ENCODE measurements at regions not wholly inside any gene's neighbourhood (a gene's known extent, or its start where the extent isn't known, plus 50 kb on each side); places are given as distances from the start of the nearest gene placed in this dataset.
A peak's percentile ranks its signal among the peaks of the same experiment; 100 is the strongest.

DNA sequence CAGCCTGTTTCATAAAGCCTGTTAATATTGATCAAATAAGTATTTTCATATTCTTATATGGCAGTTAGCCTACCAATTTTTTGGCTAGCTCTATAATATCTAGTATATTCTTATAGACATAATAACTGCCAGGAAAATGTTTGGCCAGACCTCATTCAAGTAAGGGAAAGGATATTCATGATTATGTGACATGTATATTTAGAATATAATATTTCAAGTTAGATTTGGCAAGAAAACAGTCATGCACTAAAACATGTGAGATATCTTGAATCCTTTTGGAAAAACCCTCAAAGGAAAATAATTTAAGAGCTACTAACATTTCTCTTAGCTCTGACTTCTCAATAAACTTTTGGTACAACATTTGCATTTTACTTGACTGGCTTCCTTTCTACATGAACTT is 694.1 kb downstream of the PLCL1 start:
- no peak for DNase-seq (ENCODE audit: low read depth)

DNA sequence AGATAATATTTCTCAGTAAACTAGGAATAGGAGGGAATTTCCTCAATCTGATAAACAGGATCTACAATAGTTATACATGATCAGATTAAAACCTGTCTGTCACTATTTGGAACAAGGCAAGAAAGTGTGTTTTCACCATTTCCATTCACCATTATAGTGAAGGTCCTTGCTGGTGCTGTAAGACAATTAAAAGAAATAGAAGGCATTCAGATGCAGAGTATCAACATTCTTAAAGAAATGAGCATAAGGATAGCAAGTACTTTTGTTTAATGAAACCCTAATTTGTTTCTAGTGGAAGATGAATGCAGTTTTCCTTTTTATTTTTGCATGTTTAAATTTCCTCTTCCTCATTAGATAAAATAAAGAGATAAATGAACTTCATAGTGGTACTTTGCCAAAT is 693.7 kb downstream of the PLCL1 start:
- no peak for DNase-seq (ENCODE audit: low read depth)

DNA sequence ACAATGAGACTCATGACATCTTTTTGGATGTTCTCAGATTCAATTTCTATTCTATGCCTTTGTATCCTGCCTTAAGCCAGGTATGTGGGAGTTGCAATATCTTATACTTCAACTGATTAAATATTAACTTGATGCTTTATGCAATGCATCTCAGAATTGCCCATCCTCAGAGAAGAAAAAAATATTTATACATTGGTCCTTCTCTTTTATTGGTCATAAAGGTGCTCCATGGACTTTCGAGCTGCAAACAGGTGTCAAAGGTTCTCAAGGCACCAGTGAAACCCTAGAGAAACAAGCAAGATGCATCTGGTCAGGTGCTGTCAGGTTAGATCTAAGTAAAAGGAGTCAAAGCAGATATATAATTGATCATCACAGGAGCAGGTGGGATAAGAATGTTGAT is 690.5 kb downstream of the PLCL1 start:
- DNase-seq (ENCODE audit: low read depth), result no peak

DNA sequence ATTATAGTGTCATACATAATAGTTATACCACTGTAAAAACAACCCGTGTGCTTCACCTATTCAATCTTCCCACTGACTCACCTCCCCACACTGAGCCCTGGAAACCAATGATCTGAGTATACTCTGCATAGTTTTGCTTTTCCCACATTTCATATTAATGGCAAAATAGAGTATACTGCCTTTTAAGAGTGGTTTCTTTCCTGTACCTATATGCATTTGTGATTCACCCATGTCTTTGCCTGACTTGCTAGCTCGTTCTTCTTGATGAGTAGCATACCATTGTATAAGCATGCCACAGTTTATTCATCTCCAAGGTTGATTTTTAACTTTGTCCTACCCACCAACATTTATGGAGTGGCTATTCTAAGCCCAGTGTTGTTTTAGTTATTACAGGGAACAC is 686.4 kb downstream of the PLCL1 start:
- DNase-seq (ENCODE audit: low read depth), result no peak

- DNase-seq (ENCODE audit: low read depth), result no peak
Observed at GRCh38 chr2:198488964-198489363, 684.6 kb downstream of the PLCL1 start.

- no peak for DNase-seq (ENCODE audit: low read depth)
Observed at GRCh38 chr2:198483051-198483450, 678.7 kb downstream of the PLCL1 start.

- DNase-seq (ENCODE audit: low read depth), result no peak
Observed at GRCh38 chr2:198479065-198479464, 674.7 kb downstream of the PLCL1 start.

DNA sequence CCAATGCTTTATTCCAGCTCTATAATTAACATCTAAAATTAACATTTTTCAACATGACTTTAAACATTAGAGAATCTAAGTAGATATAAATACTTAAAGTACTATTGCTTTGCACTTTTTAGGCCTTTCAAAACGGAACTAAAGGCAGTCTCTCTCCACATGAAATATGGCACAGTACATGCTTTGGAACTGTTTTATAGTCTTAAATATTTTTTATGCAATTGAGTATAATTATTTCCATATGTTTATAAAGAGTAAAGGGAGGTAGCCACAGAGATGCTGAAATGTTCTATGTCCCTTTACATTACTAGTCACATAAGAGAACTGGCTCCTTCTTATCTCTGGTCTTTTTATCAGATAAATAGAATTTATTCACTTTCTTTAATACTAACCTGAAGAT is 674.0 kb downstream of the PLCL1 start:
- DNase-seq (ENCODE audit: low read depth), result peak; percentile 4

- no peak for DNase-seq (ENCODE audit: low read depth)
Observed at GRCh38 chr2:198476007-198476406, 671.6 kb downstream of the PLCL1 start.

- no peak for DNase-seq (ENCODE audit: low read depth)
Observed at GRCh38 chr2:198471291-198471690, 666.9 kb downstream of the PLCL1 start.

- DNase-seq (ENCODE audit: low read depth), result no peak
Observed at GRCh38 chr2:198468136-198468535, 663.7 kb downstream of the PLCL1 start.

DNA sequence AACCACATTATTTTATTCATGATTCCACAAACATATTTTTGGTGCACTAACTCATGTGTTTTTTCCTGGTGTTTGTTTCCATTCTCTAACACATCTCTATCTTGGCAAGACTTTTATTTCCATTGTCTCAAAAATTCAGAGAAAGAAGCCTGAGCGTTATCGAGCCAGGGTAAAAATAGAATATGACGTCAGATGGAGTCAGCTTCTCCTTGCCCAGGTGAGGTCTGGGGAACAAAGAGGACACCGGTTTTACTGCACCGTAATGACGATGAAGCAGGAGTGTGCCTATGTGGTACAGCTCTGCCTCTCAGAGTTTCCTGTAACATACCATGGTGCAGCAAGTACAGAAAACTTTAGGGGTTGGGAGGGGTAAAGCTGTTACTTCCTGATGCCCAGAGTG is 661.6 kb downstream of the PLCL1 start:
- DNase-seq (ENCODE audit: low read depth), result no peak

DNA sequence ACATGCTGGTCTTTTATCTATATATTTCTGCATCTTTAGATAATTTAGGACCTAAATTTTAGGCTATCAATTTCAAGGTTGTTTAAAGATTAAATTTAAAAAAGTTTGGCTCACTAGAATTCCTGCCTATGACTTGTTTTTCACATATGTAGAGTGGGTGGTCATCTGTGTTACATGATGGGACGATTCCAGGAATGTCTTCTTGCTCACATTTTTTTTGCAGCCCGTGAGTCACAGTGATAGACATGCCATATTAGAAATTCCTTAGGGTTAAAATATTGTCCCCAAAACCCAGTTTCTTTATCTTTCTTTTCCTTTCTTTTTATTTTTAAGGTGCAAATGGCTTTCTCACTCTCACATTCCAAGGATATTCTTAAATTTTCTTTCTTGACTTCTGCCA is 652.0 kb downstream of the PLCL1 start:
- DNase-seq (ENCODE audit: low read depth), result no peak

DNA sequence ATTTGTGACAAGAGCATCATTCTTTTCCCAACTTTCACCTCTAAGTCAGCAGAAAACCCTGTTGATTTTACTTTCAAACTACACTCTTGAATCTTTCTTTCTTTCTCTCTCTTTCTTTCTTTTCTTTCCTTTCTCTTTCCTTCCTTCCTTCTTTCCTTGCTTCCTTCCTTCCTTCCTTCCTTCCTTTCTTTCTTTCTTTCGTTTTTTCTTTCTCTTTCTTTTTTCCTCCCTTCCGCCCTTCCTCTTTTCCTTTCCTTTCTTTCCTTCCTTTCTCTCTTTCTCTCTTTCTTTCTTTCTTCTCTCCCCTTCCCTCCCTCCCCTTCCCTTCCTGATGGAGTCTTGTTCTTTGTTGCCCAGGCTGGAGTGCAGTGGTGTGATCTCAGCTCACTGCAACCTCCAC is 649.5 kb downstream of the PLCL1 start:
- DNase-seq (ENCODE audit: low read depth), result no peak

DNA sequence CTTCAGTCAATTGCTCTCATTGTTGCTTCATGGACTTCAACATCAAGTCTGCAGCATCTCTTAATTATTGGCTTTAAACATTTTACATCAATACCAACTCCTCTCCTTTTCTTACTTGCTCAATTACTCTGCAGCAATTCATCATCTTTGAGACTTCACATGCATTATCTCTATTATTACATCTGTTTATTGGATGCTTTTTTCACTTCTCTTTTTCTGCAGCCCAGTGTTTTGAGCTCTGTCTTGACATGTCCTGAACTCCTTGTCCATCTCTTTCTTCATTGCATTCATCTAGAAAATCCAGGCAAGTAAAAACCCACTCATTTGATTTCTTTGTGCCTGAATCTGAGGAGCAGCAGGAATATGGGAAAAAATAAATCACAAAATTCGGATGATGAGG is 647.9 kb downstream of the PLCL1 start:
- no peak for DNase-seq (ENCODE audit: low read depth)

DNA sequence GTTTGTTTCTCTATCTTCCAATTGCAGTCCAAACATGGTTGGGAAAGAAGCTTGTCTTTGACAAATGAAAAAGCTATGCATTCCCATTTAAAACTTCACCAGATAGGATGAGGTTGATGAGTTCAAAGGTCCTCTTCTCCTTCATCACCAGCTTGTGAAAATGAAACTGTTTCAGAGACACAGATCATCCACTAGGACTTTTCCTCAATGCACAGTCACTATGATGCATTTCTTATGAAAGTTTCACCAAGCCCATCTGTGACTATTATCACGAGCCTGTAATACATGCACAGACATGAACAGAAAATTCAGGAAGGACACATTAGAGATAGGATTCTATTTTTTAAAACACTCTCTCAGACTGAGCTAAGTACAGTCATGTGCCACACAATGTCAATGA is 644.4 kb downstream of the PLCL1 start:
- DNase-seq (ENCODE audit: low read depth), result no peak

DNA sequence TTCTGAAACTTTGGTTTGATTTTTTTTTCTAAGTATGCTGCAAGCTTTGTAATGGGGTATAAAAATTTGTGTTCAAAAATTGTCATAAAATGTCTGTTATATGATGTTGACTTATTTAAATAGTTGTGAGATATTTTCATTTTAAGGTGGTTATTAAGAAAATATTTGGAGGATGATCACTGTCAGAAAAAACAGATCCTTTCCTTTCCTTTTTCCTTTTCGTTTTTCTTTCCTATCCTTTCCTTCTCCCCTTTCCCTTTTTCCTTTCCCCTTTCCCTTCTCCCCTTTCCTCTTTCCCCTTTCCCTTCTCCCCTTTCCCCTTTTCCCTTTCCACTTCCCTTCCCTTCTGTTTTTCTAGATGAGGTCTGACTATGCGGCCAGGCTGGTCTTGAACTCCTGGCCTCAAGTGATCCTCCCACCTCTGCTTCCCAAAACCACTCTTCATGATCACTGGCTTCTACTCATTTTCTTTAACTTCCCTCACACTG is 640.5 kb downstream of the PLCL1 start:
- no peak for DNase-seq (ENCODE audit: low read depth)

DNA sequence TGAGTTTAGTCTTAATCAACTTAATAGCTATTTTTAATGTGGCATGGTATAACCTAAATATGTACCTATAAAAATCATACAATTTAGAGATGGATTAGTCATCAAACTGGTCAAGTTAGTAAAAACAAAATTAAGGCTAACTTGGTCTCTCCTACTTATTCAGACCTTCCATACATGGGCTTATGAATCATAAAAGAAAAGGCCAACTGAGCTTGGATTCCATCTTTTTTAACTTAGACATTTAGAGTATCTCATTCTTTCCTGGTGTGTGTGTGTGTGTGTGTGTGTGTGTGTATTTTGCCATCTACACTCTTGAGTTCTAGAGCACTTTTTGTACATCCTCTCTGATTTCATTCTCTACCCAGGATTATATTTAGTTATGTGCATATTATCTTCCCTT is 637.5 kb downstream of the PLCL1 start:
- DNase-seq (ENCODE audit: low read depth), result no peak

DNA sequence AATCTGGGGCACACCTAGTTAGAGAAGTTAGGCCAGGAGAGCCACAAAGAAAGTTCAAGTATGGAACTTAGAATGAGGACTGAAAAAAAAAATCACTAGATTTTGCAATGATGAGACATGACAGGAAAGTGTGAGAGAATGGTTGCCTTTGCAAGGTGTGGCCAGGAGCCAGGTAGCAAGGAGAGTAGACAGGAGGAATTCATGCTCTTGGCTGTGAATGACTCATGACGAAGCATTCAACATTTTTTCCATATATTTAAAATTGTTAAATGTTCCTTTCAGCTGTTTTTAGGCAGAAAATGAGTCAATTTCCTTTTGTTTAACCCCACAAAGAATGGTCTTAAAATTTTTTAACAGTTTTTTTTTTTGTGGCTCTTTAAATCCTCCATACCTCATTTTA is 636.9 kb downstream of the PLCL1 start:
- DNase-seq (ENCODE audit: low read depth), result no peak

GRCh38 chr2:198440833-198441232 is 636.4 kb downstream of the PLCL1 start:
- DNase-seq (ENCODE audit: low read depth), result no peak

GRCh38 chr2:198438331-198438730 is 633.9 kb downstream of the PLCL1 start:
- no peak for DNase-seq (ENCODE audit: low read depth)

DNA sequence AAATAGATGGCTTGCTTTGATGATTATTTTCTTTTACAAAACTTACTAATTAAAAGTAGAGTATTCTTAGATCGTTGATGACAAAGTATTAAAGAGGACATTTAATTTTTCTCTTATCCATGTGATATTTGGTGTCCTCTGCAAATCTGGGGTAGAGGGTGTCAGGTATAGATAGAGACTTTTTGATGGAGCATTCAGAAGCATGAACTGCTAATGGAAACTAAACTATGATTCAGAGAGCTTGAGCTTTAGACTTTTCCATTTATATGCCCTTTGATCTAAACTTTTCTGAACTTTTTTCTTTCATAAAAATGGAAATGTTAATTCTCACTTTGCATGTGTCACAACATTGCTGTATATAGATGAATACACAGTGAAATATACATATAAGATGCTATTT is 619.7 kb downstream of the PLCL1 start:
- DNase-seq (ENCODE audit: low read depth), result no peak

- DNase-seq (ENCODE audit: low read depth), result no peak
Observed at GRCh38 chr2:198417836-198418235, 613.4 kb downstream of the PLCL1 start.

GRCh38 chr2:198414976-198415375 is 610.6 kb downstream of the PLCL1 start:
- DNase-seq (ENCODE audit: low read depth), result no peak

GRCh38 chr2:198411936-198412335 is 607.5 kb downstream of the PLCL1 start:
- no peak for DNase-seq (ENCODE audit: low read depth)

All from fibroblast of gingiva (primary cell).